ENCODE measurements at regions not wholly inside any gene's neighbourhood (a gene's known extent, or its start where the extent isn't known, plus 50 kb on each side); places are given as distances from the start of the nearest gene placed in this dataset.

DNA sequence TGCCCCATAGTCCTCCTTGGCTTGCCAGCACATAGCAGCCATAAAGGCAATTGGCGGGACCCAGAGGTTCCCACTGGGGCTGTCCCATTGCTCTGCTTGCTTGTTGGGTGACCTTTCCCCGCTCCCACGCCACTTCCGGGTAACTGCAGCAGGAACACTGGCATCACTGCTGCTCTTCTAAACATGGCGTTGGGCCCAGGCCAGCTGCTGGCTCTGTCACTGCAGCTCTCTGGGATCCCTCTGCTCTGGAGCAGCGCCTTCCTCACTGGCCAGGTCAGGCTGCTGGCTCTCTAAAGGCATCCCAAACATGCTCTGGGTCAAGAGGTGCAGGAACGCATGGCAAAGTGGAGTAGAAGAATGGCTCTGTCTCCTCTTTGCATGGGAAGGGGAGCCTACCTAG is 92.9 kb downstream of the DRD1 start:
- Histone ChIP-seq H3F3A (ENCODE audit: low read length, unreplicated experiment) (no peaks in the 10 kb centered on the region), H3K9ac (ENCODE audit: low read length) (no peak overlapping the region), H4K20me1 (ENCODE audit: low read length) (no peaks in the 10 kb centered on the region), H3K27ac (ENCODE audit: low read length) (no peak overlapping the region), H3K9me2 (replicated peaks; ENCODE audit: low read length) (no peaks in the 10 kb centered on the region), H3K27me3 (ENCODE audit: low read length) (no peaks in the 10 kb centered on the region), H3K4me3 (ENCODE audit: low read length) (no peak overlapping the region), H3K4me2 (ENCODE audit: low read length) (no peak overlapping the region), H3K4me1 (ENCODE audit: insufficient read depth, low read length) (peaks cover 13% of the 10 kb centered on the region; the same call in 1 of the 2 replicates), H3K79me2 (ENCODE audit: low read length) (no peaks in the 10 kb centered on the region), H3K36me3 (ENCODE audit: low read depth, low read length) (no peaks in the 10 kb centered on the region), H2AFZ (ENCODE audit: low read length) (no peak overlapping the region), H3K9me3 (ENCODE audit: low read length) (no peaks in the 10 kb centered on the region)
- TF ChIP-seq, protein P1, sequence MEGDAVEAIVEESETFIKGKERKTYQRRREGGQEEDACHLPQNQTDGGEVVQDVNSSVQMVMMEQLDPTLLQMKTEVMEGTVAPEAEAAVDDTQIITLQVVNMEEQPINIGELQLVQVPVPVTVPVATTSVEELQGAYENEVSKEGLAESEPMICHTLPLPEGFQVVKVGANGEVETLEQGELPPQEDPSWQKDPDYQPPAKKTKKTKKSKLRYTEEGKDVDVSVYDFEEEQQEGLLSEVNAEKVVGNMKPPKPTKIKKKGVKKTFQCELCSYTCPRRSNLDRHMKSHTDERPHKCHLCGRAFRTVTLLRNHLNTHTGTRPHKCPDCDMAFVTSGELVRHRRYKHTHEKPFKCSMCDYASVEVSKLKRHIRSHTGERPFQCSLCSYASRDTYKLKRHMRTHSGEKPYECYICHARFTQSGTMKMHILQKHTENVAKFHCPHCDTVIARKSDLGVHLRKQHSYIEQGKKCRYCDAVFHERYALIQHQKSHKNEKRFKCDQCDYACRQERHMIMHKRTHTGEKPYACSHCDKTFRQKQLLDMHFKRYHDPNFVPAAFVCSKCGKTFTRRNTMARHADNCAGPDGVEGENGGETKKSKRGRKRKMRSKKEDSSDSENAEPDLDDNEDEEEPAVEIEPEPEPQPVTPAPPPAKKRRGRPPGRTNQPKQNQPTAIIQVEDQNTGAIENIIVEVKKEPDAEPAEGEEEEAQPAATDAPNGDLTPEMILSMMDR (conservative IDR thresholded peaks at IDR 0.05; ENCODE audit: low read depth, low read length): no peak
- no peak for TF ChIP-seq EZH2 (IDR thresholded peaks at IDR 0.05; ENCODE audit: low read length, unreplicated experiment)
- intact Hi-C loops (cut with micrococcal nuclease): no loop called here
- ChIA-PET CTCF (no interaction called here), POLR2A (ENCODE audit: unreplicated experiment) (no interaction called here)
- no TSS peak for BruUV-seq (replicated peaks)
- ATAC-seq (no peak), DNase-seq (no peak)

DNA sequence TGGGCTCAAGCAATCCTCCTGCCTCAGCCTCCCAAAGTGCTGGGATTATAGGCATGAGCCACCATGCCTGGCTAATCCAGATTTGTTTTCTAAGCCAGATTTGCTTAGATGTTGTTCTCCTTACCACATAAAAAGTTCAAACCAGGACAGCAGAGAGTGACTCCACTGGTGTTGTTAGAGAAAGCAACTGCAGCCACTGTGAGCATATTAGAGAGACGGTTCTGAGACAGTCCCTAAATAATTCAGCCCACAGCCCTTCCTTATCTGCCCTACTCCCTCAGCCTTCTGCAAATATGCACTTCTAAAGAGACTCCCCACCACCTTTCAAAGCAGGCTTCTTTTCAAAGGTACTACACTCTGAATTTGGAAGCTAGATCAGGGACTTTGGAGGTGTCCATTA is 96.1 kb downstream of the DRD1 start:
- H3K9me3 ChIP-seq (ENCODE audit: low read length): no peaks in the 10 kb centered on the region
- H3K27ac ChIP-seq (ENCODE audit: low read length): no peak overlapping the region
- no peak overlapping the region for H3K9ac ChIP-seq (ENCODE audit: low read length)
- DNase-seq (no peak), ATAC-seq (no peak)
- no peak overlapping the region for H3K4me2 ChIP-seq (ENCODE audit: low read length)
- no peaks in the 10 kb centered on the region for H3K27me3 ChIP-seq (ENCODE audit: low read length)
- H3K4me3 ChIP-seq (ENCODE audit: low read length): no peak overlapping the region
- H3K36me3 ChIP-seq (ENCODE audit: low read depth, low read length): no peaks in the 10 kb centered on the region
- no peaks in the 10 kb centered on the region for H3F3A ChIP-seq (ENCODE audit: low read length, unreplicated experiment)
- peaks cover 13% of the 10 kb centered on the region; the same call in 1 of the 2 replicates for H3K4me1 ChIP-seq (ENCODE audit: insufficient read depth, low read length)
- intact Hi-C loops (cut with micrococcal nuclease): no loop called here
- POLR2A ChIA-PET (ENCODE audit: unreplicated experiment): no interaction called here
- no peak for TF ChIP-seq EZH2 (IDR thresholded peaks at IDR 0.05; ENCODE audit: low read length, unreplicated experiment)
- no peak for TF ChIP-seq EZH2phosphoT487 (IDR thresholded peaks at IDR 0.05; ENCODE audit: borderline replicate concordance, low read length)
- TF ChIP-seq, protein P1 (conservative IDR thresholded peaks at IDR 0.05; ENCODE audit: low read depth, low read length): no peak
- H3K9me2 ChIP-seq (replicated peaks; ENCODE audit: low read length): no peaks in the 10 kb centered on the region
- CTCF ChIA-PET: no interaction called here
- BruUV-seq (replicated peaks): no TSS peak
- H4K20me1 ChIP-seq (ENCODE audit: low read length): no peaks in the 10 kb centered on the region
- no peak overlapping the region for H2AFZ ChIP-seq (ENCODE audit: low read length)
- no peaks in the 10 kb centered on the region for H3K79me2 ChIP-seq (ENCODE audit: low read length)

DNA sequence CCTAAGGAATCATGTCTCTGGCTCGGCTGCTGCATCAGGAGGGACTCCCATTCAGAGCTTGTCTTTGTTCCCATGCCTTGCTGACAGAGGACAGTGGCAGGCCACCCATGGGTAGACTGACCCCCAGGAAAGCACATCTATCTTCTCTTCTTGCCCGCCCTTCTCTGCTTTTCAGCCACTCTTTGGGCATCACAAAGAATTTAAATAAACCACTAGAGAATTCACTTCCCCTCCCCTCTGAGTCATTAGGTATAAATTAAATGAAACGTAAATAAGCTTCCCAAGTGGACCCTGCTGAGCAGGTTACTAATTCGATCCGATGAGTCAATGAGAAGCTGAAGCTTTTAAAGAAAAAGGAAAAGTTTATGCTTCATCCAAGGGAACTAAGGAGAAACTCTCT is 97.0 kb downstream of the DRD1 start:
- ChIA-PET CTCF (no interaction called here), POLR2A (ENCODE audit: unreplicated experiment) (no interaction called here)
- TF ChIP-seq EZH2phosphoT487 (IDR thresholded peaks at IDR 0.05; ENCODE audit: borderline replicate concordance, low read length): no peak
- no peak for TF ChIP-seq EZH2 (IDR thresholded peaks at IDR 0.05; ENCODE audit: low read length, unreplicated experiment)
- TF ChIP-seq, protein P1 (conservative IDR thresholded peaks at IDR 0.05; ENCODE audit: low read depth, low read length): no peak
- Histone ChIP-seq H3K4me2 (ENCODE audit: low read length) (peak overlapping the region; percentile 57; the same call in 1 of the 2 replicates), H3K36me3 (ENCODE audit: low read depth, low read length) (no peaks in the 10 kb centered on the region), H3K27me3 (ENCODE audit: low read length) (no peaks in the 10 kb centered on the region), H3F3A (ENCODE audit: low read length, unreplicated experiment) (no peaks in the 10 kb centered on the region), H3K4me3 (ENCODE audit: low read length) (no peak overlapping the region), H3K9me3 (ENCODE audit: low read length) (no peaks in the 10 kb centered on the region), H3K9me2 (replicated peaks; ENCODE audit: low read length) (no peaks in the 10 kb centered on the region), H2AFZ (ENCODE audit: low read length) (no peak overlapping the region), H3K79me2 (ENCODE audit: low read length) (no peaks in the 10 kb centered on the region), H4K20me1 (ENCODE audit: low read length) (no peaks in the 10 kb centered on the region), H3K4me1 (ENCODE audit: insufficient read depth, low read length) (peaks cover 13% of the 10 kb centered on the region; the same call in 1 of the 2 replicates), H3K27ac (ENCODE audit: low read length) (peak overlapping the region; percentile 50), H3K9ac (ENCODE audit: low read length) (no peak overlapping the region)
- DNase-seq (peak; percentile 83), ATAC-seq (no peak)
- intact Hi-C loops (cut with micrococcal nuclease): no loop called here
- no TSS peak for BruUV-seq (replicated peaks)
